HAP-1 (cell line): ENCODE measurements at regions not wholly inside any gene's neighbourhood (a gene's known extent, or its start where the extent isn't known, plus 50 kb on each side); places are given as distances from the start of the nearest gene placed in this dataset.

Experiments
- DNase-seq, 2 experiments: peaks; one replicate each; pipeline ENCODE4 v3.0.0-alpha.2; 2016 to 2020; ENCODE audit warnings: low spot score in 2 of 2
- H3K27me3 ChIP-seq: fragments of 250-450 bp; sonication (Bioruptor Pico); 2 replicates; pipeline ENCODE4 v1.5.1; 2020; ENCODE audit warnings: low read depth, mild to moderate bottlenecking, moderate library complexity
- H3K36me3 ChIP-seq: fragments of 250-450 bp; sonication (Bioruptor Pico); replicated peaks from 2 replicates; pipeline ENCODE4 v1.5.1; 2020; ENCODE audit warnings: mild to moderate bottlenecking
- H3K4me1 ChIP-seq: fragments of 250-450 bp; sonication (Bioruptor Pico); 2 replicates; pipeline ENCODE4 v1.5.1; 2020; ENCODE audit warnings: mild to moderate bottlenecking
- H3K4me3 ChIP-seq: fragments of 250-450 bp; sonication (Bioruptor Pico); 2 replicates; pipeline ENCODE4 v1.5.1; 2020; ENCODE audit warnings: mild to moderate bottlenecking, moderate library complexity
- H3K9me3 ChIP-seq: fragments of 250-450 bp; sonication (Bioruptor Pico); 2 replicates; pipeline ENCODE4 v1.5.1; 2020; ENCODE audit warnings: mild to moderate bottlenecking, moderate library complexity
- in situ Hi-C: fragments of 300-500 bp; cut with MboI; formaldehyde crosslinking; loops from 3 replicates; pipeline ENCODE4 v1.14.3; 2020; ENCODE audit warnings: low sequenced_read_pairs, inconsistent platforms, mixed read lengths

- Histone ChIP-seq H3K36me3 (no peaks in the 10 kb centered on the region), H3K4me3 (no peak overlapping the region), H3K4me1 (no peaks in the 10 kb centered on the region), H3K27me3 (no peaks in the 10 kb centered on the region), H3K9me3 (no peaks in the 10 kb centered on the region)
- in situ Hi-C loops: no loop called here
- DNase-seq: no peak
Measured at GRCh38 chr6:21900730-21901129, 307.2 kb downstream of the SOX4 start.

- DNase-seq: no peak
- no peak overlapping the region for H3K4me3 ChIP-seq
- no peaks in the 10 kb centered on the region for H3K36me3 ChIP-seq
- H3K27me3 ChIP-seq: no peaks in the 10 kb centered on the region
- no peaks in the 10 kb centered on the region for H3K9me3 ChIP-seq
- in situ Hi-C loops: no loop called here
- H3K4me1 ChIP-seq: peaks cover 3% of the 10 kb centered on the region
Measured at GRCh38 chr6:21902628-21903169, 309.1 kb downstream of the SOX4 start.

- Histone ChIP-seq H3K27me3 (no peaks in the 10 kb centered on the region), H3K4me1 (peaks cover 10% of the 10 kb centered on the region), H3K4me3 (no peak overlapping the region), H3K9me3 (no peaks in the 10 kb centered on the region), H3K36me3 (no peaks in the 10 kb centered on the region)
- no peak for DNase-seq
- in situ Hi-C loops: no loop called here
Measured at GRCh38 chr6:21905531-21905930, 312.0 kb downstream of the SOX4 start.

- Histone ChIP-seq H3K27me3 (no peaks in the 10 kb centered on the region), H3K36me3 (no peaks in the 10 kb centered on the region), H3K4me1 (peaks cover 10% of the 10 kb centered on the region), H3K4me3 (no peak overlapping the region), H3K9me3 (no peaks in the 10 kb centered on the region)
- in situ Hi-C loops: no loop called here
- DNase-seq: no peak
Measured at GRCh38 chr6:21906826-21907225, 313.3 kb downstream of the SOX4 start.

- H3K4me1 ChIP-seq: peaks cover 10% of the 10 kb centered on the region
- DNase-seq: no peak
- H3K36me3 ChIP-seq: no peaks in the 10 kb centered on the region
- H3K27me3 ChIP-seq: no peaks in the 10 kb centered on the region
- H3K9me3 ChIP-seq: no peaks in the 10 kb centered on the region
- H3K4me3 ChIP-seq: no peak overlapping the region
- in situ Hi-C loops: no loop called here
Measured at GRCh38 chr6:21907291-21907690, 313.7 kb downstream of the SOX4 start.

- Histone ChIP-seq H3K4me3 (no peak overlapping the region), H3K4me1 (peaks cover 10% of the 10 kb centered on the region), H3K27me3 (no peaks in the 10 kb centered on the region), H3K9me3 (no peaks in the 10 kb centered on the region), H3K36me3 (no peaks in the 10 kb centered on the region)
- DNase-seq: peak in 1 of 2 experiments; percentile 61
- in situ Hi-C loops: no loop called here
Measured at GRCh38 chr6:21908161-21908848, 314.8 kb downstream of the SOX4 start.

GRCh38 chr6:21909321-21909720, 315.8 kb downstream of the SOX4 start:
- no peak overlapping the region for H3K4me3 ChIP-seq
- peaks cover 10% of the 10 kb centered on the region for H3K4me1 ChIP-seq
- no peak for DNase-seq
- in situ Hi-C loops: no loop called here
- no peaks in the 10 kb centered on the region for H3K36me3 ChIP-seq
- H3K9me3 ChIP-seq: no peaks in the 10 kb centered on the region
- no peaks in the 10 kb centered on the region for H3K27me3 ChIP-seq

GRCh38 chr6:21911208-21911607, 317.7 kb downstream of the SOX4 start:
- H3K27me3 ChIP-seq: no peaks in the 10 kb centered on the region
- H3K36me3 ChIP-seq: no peaks in the 10 kb centered on the region
- no peaks in the 10 kb centered on the region for H3K9me3 ChIP-seq
- DNase-seq: no peak
- in situ Hi-C loops: no loop called here
- no peak overlapping the region for H3K4me3 ChIP-seq
- peaks cover 10% of the 10 kb centered on the region for H3K4me1 ChIP-seq

GRCh38 chr6:21912151-21912832, 318.7 kb downstream of the SOX4 start:
- Histone ChIP-seq H3K4me3 (no peak overlapping the region), H3K36me3 (no peaks in the 10 kb centered on the region), H3K27me3 (no peaks in the 10 kb centered on the region), H3K4me1 (peaks cover 11% of the 10 kb centered on the region), H3K9me3 (no peaks in the 10 kb centered on the region)
- DNase-seq: no peak
- in situ Hi-C loops: no loop called here

GRCh38 chr6:21914121-21914973, 320.8 kb downstream of the SOX4 start:
- DNase-seq: no peak
- no peaks in the 10 kb centered on the region for H3K27me3 ChIP-seq
- in situ Hi-C loops: no loop called here

GRCh38 chr6:21915707-21916260, 322.2 kb downstream of the SOX4 start:
- DNase-seq: no peak
- Histone ChIP-seq H3K9me3 (no peaks in the 10 kb centered on the region), H3K27me3 (no peaks in the 10 kb centered on the region), H3K4me1 (peaks cover 4% of the 10 kb centered on the region), H3K4me3 (no peak overlapping the region), H3K36me3 (no peaks in the 10 kb centered on the region)
- in situ Hi-C loops: no loop called here

More at GRCh38 chr6:21914121-21914973, 320.8 kb downstream of the SOX4 start:
- no peak overlapping the region for H3K4me3 ChIP-seq
- no peaks in the 10 kb centered on the region for H3K36me3 ChIP-seq
- no peaks in the 10 kb centered on the region for H3K9me3 ChIP-seq
- H3K4me1 ChIP-seq: peaks cover 4% of the 10 kb centered on the region

GRCh38 chr6:21918041-21918440, 324.5 kb downstream of the SOX4 start:
- Histone ChIP-seq H3K4me1 (peaks cover 15% of the 10 kb centered on the region), H3K27me3 (no peaks in the 10 kb centered on the region), H3K4me3 (no peak overlapping the region), H3K36me3 (no peaks in the 10 kb centered on the region), H3K9me3 (no peaks in the 10 kb centered on the region)
- no peak for DNase-seq
- in situ Hi-C loops: no loop called here

GRCh38 chr6:21918666-21919065, 325.1 kb downstream of the SOX4 start:
- peaks cover 15% of the 10 kb centered on the region for H3K4me1 ChIP-seq
- no peak overlapping the region for H3K4me3 ChIP-seq
- DNase-seq: no peak
- H3K36me3 ChIP-seq: no peaks in the 10 kb centered on the region
- no peaks in the 10 kb centered on the region for H3K9me3 ChIP-seq
- no peaks in the 10 kb centered on the region for H3K27me3 ChIP-seq
- in situ Hi-C loops: no loop called here
